ENCODE measurements at regions not wholly inside any gene's neighbourhood (a gene's known extent, or its start where the extent isn't known, plus 50 kb on each side); places are given as distances from the start of the nearest gene placed in this dataset.
"Not testable (repeated sequence)": the region's sequence is repeated elsewhere in the genome, so short reads cannot be mapped to it uniquely, and the experiment has no call there.

DNA sequence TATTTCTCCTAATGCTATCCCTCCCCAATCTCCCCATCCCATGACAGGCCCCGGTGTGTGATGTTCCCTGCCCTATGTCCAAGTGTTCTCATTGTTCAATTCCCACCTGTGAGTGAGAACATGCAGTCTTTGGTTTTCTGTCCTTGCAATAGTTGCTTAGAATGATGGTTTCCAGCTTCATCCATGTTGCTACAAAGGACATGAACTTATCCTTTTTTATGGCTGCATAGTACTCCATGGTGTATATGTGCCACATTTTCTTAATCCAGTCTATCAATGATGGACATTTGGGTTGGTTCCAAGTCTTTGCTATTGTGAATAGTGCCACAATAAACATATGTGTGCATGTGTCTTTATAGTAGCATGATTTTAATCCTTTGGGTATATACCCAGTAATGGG, 51.3 kb upstream of the RIOK2 start:
- not testable (repeated sequence) for H3K27ac Mint-ChIP-seq

DNA sequence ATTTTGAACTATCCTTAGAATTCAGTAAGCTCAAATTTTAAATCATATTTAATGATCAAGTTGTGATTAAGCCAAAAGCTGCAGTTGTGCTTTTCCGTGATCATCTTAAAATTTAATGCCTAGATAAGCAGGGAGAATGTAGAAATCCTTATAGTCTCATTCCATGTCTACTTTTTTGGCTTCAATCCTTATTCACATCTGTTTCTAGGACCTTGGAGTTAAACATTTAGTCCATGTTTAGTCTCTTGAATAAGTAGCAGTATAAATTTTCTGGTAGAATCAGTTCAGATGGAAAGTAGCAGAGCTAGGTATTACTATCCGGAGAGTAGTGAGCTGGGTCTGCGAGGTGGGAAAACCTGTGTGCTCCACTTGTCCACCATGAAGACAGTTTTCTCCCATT, 59.3 kb upstream of the RIOK2 start:
- no peak overlapping the region for H3K27ac Mint-ChIP-seq
- H3K36me3 Mint-ChIP-seq: no peaks in the 10 kb centered on the region
- H3K4me1 Mint-ChIP-seq: no peaks in the 10 kb centered on the region
- ATAC-seq: no peak
- no peak for DNase-seq
- H3K9me3 Mint-ChIP-seq (ENCODE audit: low read depth): no peaks in the 10 kb centered on the region
- H3K27me3 Mint-ChIP-seq: no peaks in the 10 kb centered on the region
- CTCF ChIA-PET: no interaction called here
- H3K4me3 Mint-ChIP-seq: no peak overlapping the region

More for the DNA sequence above, 51.3 kb upstream of the RIOK2 start:
- H3K4me3 Mint-ChIP-seq; CTCF ChIA-PET; H3K4me1 Mint-ChIP-seq; H3K9me3 Mint-ChIP-seq (ENCODE audit: low read depth); ATAC-seq; H3K27me3 Mint-ChIP-seq; H3K36me3 Mint-ChIP-seq; DNase-seq: not testable (repeated sequence)

DNA sequence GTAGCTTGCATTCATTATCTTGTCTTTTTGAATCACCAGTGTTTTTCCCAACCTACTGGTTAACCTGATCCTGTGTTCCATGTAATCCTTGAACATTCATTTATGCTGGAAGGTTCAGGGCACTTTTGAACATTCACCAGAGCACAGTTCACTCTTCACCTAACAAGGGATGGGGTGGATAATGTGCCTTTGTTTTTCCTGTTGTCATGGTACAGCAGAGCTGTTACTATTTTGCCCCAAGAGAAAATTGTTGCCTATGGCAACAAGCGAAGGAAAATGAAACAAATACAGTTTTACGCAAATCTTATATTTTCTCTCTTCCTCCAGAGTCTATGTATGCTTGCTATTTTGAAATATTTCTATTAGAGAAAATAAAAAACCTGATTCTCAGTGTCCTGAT, 60.3 kb upstream of the RIOK2 start:
- H3K9me3 Mint-ChIP-seq (ENCODE audit: low read depth): no peaks in the 10 kb centered on the region
- no peak overlapping the region for H3K27ac Mint-ChIP-seq
- H3K4me1 Mint-ChIP-seq: no peaks in the 10 kb centered on the region
- ATAC-seq: no peak
- no peak overlapping the region for H3K4me3 Mint-ChIP-seq
- CTCF ChIA-PET: no interaction called here
- no peak for DNase-seq
- H3K27me3 Mint-ChIP-seq: no peaks in the 10 kb centered on the region
- H3K36me3 Mint-ChIP-seq: no peaks in the 10 kb centered on the region

DNA sequence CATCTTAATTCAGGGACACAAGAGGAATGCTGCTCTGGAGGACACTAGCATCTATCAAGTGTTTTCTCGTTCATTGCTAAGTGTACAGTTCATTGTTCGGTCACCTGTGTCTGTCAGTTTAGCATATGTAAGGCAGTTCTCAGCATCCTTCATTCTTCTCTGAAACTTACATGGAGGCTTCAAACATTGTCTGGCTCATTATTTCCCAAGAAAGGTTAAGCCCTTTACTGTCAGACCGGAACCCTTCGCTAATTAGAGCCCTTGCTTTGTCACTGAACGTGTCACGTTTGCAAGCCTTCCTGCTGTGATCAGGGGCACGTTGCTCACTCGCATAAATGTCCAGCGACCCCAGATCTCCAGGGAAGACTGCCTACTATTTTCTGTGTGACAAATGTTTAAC, 62.3 kb upstream of the RIOK2 start:
- Mint-ChIP-seq H3K27me3 (no peaks in the 10 kb centered on the region), H3K4me3 (no peak overlapping the region), H3K9me3 (ENCODE audit: low read depth) (no peaks in the 10 kb centered on the region), H3K27ac (no peak overlapping the region), H3K4me1 (no peaks in the 10 kb centered on the region), H3K36me3 (no peaks in the 10 kb centered on the region)
- CTCF ChIA-PET: no interaction called here
- DNase-seq (no peak), ATAC-seq (no peak)

DNA sequence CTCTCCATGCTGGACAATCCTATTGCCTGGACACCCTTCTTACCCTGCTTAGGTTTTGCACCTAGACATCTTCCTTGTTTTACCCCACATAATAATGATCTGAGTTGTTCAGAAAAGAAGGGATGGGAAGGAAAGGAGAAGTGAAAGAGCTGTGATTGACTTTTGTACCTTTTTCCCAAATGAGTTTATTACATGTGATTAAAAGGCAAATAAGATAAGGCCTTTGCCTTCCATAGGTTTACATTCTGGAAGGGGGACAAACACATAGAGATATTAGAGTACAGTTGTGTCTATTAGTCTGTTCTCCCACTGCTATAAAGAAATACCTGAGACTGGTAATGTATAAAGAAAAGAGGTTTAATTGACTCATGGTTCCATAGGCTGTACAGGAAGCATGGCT, 67.1 kb upstream of the RIOK2 start:
- H3K4me3 Mint-ChIP-seq: no peak overlapping the region
- H3K36me3 Mint-ChIP-seq: no peaks in the 10 kb centered on the region
- CTCF ChIA-PET: no interaction called here

DNA sequence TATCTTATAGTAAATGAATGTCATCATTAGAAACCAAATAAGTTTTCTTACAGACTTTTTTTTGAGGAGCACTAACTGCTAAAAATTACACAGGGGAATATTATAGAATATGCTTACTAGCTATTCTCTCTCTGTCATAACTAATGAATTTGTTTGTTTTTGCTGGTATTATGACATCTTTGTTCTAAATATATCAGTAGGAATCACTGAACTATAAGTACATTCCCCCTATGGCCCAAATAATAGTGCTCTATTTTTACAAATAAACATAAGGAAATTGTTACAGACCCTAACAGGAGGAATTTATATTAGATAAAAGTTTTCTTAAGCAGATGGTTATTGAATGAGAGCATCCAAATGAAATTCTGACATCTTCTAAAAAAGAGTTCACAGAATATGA, 83.0 kb upstream of the RIOK2 start:
- DNase-seq: no peak
- Mint-ChIP-seq H3K36me3 (no peaks in the 10 kb centered on the region), H3K4me3 (no peak overlapping the region), H3K9me3 (ENCODE audit: low read depth) (no peaks in the 10 kb centered on the region), H3K27me3 (no peaks in the 10 kb centered on the region), H3K4me1 (no peaks in the 10 kb centered on the region), H3K27ac (no peak overlapping the region)
- ATAC-seq: no peak
- CTCF ChIA-PET: interaction anchor here (0.8 kb wide), 1 partner anchor 12 kb away, joined by 3 read pairs; no protein-coding TSS in a partner anchor

More for the DNA sequence above, 67.1 kb upstream of the RIOK2 start:
- Mint-ChIP-seq H3K27me3 (no peaks in the 10 kb centered on the region), H3K27ac (no peak overlapping the region), H3K4me1 (no peaks in the 10 kb centered on the region), H3K9me3 (ENCODE audit: low read depth) (peaks cover 1% of the 10 kb centered on the region)
- DNase-seq (no peak), ATAC-seq (no peak)

DNA sequence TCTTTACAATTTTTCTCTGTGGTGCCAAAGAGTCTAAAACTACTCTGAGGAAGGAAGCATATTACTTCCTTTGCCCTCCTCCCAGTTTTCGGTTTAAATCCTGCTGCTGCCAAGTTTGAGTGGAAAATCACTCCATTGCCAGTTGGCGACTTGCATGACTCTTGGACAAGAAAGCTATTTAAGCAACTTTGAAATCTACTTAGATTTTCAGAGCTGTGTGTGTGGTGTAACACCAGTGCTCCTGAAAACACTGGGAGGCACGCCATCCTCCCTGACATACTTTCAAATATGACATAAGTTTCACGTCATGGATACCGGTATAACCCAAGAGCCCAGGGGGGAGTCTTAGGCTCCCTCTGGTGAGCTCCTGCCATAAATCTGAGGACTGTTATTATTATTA, 83.5 kb upstream of the RIOK2 start:
- no peak for ATAC-seq
- Mint-ChIP-seq H3K9me3 (ENCODE audit: low read depth) (no peaks in the 10 kb centered on the region), H3K27ac (no peak overlapping the region), H3K4me1 (no peaks in the 10 kb centered on the region), H3K36me3 (no peaks in the 10 kb centered on the region), H3K4me3 (no peak overlapping the region), H3K27me3 (no peaks in the 10 kb centered on the region)
- no peak for DNase-seq
- CTCF ChIA-PET: no interaction called here

DNA sequence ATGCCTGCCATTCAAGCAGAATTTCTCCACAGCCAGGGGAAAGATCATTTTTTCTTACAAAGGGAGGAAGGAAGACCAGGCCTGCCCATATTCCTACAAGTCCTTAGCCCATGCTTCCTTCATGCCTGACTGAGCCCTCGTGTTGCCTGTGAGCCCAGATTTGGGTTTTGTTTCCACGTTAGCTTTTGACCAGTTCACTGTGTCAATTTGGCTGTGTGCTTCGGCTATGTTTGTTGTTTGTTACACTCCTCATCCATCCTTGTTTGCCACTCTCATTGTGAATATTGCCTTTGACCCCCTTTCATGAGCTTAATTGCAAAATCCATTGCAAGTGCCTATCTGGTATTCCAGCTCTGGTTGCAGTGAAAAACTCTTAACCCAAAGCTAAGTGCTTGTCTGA, 84.7 kb upstream of the RIOK2 start:
- Mint-ChIP-seq H3K27ac (no peak overlapping the region), H3K27me3 (no peaks in the 10 kb centered on the region), H3K36me3 (no peaks in the 10 kb centered on the region), H3K9me3 (ENCODE audit: low read depth) (no peaks in the 10 kb centered on the region), H3K4me3 (no peak overlapping the region), H3K4me1 (no peaks in the 10 kb centered on the region)
- DNase-seq (no peak), ATAC-seq (no peak)
- CTCF ChIA-PET: interaction anchor here (0.6 kb wide), 1 partner anchor 421 kb away, joined by 3 read pairs; no protein-coding TSS in a partner anchor

DNA sequence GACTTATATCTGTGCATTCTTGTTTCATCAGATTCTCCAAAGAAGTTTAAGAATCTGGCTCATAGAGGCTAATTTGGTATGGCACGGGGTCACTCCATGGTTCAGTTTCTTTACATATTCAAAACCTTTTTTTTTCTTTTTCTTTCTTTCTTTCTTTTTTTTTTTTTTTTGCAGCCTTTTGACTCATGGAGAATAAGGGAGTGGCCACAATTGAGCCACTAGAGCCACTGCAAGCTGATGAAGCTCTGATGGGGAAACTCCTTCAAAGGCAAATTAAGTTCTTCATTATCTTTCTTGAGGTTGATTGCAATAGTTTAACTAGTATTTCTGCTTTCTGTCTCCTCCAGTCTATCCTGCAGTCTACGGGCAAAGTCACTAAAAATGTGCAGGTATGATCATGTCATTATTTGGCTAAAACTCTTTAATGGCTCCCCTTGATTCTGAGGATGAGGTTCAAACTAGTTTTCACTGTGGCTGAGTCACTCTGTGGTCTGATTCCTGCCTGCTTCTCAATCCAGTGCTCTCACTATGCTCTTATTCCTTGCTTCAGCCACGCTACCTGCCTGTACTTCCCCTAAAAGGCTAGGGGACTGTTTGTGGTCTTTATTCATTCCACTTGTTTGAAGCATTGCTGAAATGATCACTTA, 93.5 kb upstream of the RIOK2 start:
- no peak for DNase-seq
- Mint-ChIP-seq H3K27me3 (no peaks in the 10 kb centered on the region), H3K9me3 (ENCODE audit: low read depth) (peaks cover 4% of the 10 kb centered on the region), H3K4me3 (no peak overlapping the region), H3K27ac (no peak overlapping the region), H3K36me3 (no peaks in the 10 kb centered on the region), H3K4me1 (no peaks in the 10 kb centered on the region)
- CTCF ChIA-PET: no interaction called here
- no peak for ATAC-seq

DNA sequence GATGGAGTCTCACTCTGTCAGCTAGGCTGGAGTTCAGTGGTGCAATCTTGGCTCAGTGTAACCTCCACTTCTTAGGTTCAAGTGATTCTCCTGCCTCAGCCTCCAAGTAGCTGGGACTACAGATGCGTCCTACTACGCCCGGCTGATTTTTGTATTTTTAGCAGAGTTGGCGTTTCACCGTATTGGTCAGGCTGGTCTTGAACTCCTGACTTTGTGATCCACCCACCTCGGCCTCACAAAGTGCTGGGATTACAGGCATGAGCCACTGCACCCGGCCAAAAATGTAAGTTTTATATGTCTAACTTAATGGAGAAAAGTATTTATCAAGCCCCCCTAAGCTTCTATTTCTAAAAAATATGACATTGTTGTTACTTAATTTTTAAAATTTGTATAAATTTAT, 98.2 kb upstream of the RIOK2 start:
- H3K4me1 Mint-ChIP-seq: no peaks in the 10 kb centered on the region
- H3K27ac Mint-ChIP-seq: no peak overlapping the region
- DNase-seq (no peak), ATAC-seq (no peak)
- no peaks in the 10 kb centered on the region for H3K27me3 Mint-ChIP-seq
- CTCF ChIA-PET: no interaction called here
- H3K4me3 Mint-ChIP-seq: no peak overlapping the region
- no peaks in the 10 kb centered on the region for H3K36me3 Mint-ChIP-seq
- H3K9me3 Mint-ChIP-seq (ENCODE audit: low read depth): peaks cover 4% of the 10 kb centered on the region

DNA sequence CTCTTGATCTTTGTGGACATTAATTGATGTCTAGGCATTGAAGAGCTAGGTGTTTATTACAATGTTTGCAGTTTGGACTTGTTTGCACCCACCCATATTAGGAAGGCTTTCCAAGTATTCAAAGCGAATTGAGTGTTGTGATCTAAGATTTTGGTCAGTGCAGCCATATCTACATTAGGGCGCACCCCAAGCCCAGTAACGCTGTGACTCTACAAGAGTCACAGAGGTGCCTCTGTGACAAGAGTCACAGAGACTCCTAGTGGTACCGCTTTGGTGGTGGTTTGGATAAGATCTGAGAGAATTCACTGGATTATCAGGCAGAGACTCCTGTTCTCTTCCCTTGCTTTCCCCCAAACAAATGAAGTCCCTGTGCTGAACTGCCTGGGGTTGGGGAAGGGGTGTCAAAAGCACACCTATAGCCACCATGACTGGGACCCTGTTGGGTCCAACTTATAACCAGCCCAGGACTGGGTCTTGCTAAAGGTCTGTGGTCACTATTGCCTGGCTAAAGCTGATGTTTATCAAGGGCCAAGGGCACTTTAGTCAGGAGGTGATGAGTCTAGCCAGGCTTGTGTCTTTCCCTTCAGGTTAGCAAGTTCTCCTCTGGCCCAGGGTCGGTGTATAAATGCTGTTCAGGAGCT, 114.1 kb upstream of the RIOK2 start:
- CTCF ChIA-PET: no interaction called here
- Mint-ChIP-seq H3K27me3 (no peaks in the 10 kb centered on the region), H3K4me1 (no peaks in the 10 kb centered on the region), H3K36me3 (no peaks in the 10 kb centered on the region), H3K4me3 (no peak overlapping the region), H3K9me3 (ENCODE audit: low read depth) (peaks cover 1% of the 10 kb centered on the region), H3K27ac (no peak overlapping the region)
- ATAC-seq: no peak
- no peak for DNase-seq

DNA sequence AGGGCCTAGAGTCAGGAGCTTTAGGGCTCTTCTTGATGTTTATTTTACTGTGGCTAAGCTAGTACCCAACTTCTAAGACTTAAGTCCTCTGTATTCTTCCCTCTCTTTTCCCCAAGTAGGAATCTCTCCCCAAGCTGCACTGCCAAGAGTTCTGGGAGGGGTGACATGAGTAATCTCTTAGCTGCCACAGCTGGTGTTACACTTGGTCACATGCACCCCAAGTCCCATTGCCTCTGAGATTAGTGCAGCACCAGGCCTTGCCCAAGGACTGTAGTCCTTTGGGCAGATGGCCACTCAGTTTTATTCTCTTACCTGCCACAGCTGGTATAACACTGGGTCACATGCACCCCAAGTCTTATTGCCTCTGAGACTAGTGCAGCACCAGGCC, 114.7 kb upstream of the RIOK2 start:
- H3K27me3 Mint-ChIP-seq: no peaks in the 10 kb centered on the region
- no peaks in the 10 kb centered on the region for H3K4me1 Mint-ChIP-seq
- CTCF ChIA-PET: no interaction called here
- peaks cover 1% of the 10 kb centered on the region for H3K9me3 Mint-ChIP-seq (ENCODE audit: low read depth)
- H3K4me3 Mint-ChIP-seq: no peak overlapping the region
- H3K36me3 Mint-ChIP-seq: no peaks in the 10 kb centered on the region
- ATAC-seq (no peak), DNase-seq (no peak)
- no peak overlapping the region for H3K27ac Mint-ChIP-seq

DNA sequence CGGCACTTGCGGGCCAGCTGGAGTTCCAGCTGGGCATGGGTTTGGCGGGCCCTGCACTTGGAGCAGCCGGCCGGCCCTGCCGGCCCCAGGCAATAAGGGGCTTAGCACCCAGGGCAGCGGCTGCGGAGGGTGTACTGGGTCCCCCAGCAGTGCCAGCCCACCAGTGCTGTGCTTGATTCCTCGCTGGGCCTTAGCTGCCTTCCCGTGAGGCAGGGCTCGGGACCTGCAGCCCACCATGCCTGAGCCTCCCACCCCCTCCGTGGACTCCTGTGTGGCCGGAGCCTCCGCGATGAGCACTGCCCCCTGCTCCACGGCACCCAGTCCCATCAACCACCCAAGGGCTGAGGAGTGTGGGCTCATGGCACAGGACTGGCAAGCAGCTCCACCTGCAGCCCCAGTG, 118.1 kb upstream of the RIOK2 start:
- H3K9me3 Mint-ChIP-seq (ENCODE audit: low read depth); H3K36me3 Mint-ChIP-seq; H3K4me3 Mint-ChIP-seq; H3K4me1 Mint-ChIP-seq; H3K27me3 Mint-ChIP-seq; H3K27ac Mint-ChIP-seq; ATAC-seq; DNase-seq; CTCF ChIA-PET: not testable (repeated sequence)

DNA sequence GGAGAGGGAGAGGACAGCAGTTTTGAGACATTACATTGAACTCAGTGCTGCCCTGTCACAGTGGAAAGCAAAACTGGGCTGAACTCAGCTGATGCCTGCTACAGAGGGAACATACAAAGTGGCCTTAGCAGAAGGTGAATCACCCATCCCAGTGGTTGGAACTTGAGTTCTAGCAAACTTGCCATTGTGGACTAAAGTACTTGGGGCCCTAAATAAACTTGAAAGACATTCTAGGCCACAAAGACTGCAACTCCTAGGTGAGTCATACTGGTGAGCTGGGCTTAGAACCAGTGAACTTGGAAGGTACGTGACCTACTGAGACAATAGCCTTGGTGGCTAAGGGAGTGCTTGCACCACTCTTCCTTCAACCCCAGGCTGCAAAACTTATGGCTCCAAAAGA, 155.7 kb upstream of the RIOK2 start:
- Mint-ChIP-seq H3K9me3 (ENCODE audit: low read depth) (peaks cover 5% of the 10 kb centered on the region), H3K4me1 (no peaks in the 10 kb centered on the region), H3K4me3 (no peak overlapping the region), H3K27me3 (no peaks in the 10 kb centered on the region), H3K27ac (no peak overlapping the region), H3K36me3 (no peaks in the 10 kb centered on the region)
- DNase-seq (no peak), ATAC-seq (no peak)
- CTCF ChIA-PET: no interaction called here

DNA sequence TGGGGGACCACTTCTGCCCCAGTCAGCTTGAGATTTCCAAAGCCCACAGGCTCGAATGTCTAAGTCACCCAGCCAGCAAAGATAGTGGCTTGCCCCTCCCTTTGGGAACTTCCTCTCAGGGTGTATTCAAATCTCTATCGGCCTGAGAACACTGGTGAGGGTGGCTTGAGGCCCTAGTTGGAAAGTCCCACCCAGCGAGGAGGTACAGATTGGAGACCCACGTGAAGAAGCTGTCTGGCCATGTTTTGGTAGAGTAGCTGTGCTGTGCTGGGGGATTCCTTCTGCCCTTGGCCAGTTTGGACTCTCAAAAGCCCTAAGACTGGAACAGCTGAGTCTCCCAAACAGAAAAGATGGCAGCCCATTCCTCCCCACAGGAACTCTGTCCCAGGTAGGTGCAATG, 172.7 kb upstream of the RIOK2 start:
- peaks cover 18% of the 10 kb centered on the region for H3K9me3 Mint-ChIP-seq (ENCODE audit: low read depth)
- ATAC-seq (no peak), DNase-seq (no peak)
- CTCF ChIA-PET: no interaction called here
- no peaks in the 10 kb centered on the region for H3K4me1 Mint-ChIP-seq
- H3K27ac Mint-ChIP-seq: no peak overlapping the region
- no peak overlapping the region for H3K4me3 Mint-ChIP-seq
- no peaks in the 10 kb centered on the region for H3K36me3 Mint-ChIP-seq
- H3K27me3 Mint-ChIP-seq: no peaks in the 10 kb centered on the region

Data from activated CD8-positive, alpha-beta memory T cell treated with anti-CD3 and anti-CD28 coated beads, Interleukin-2, amount 10 ng/mL, durations not matched to agents 7 days and 5 days (primary cell).